Testis (tissue), 2 donors: ENCODE measurements at regions not wholly inside any gene's neighbourhood (a gene's known extent, or its start where the extent isn't known, plus 50 kb on each side); places are given as distances from the start of the nearest gene placed in this dataset.

Source experiments
- DNase-seq: peaks from one replicate; pipeline ENCODE4 v3.0.0-alpha.2; 2019
- H3K27ac ChIP-seq, 2 donors: fragments of 200-600 bp; sonication (generic); one replicate each; pipeline ENCODE4 v1.5.1; 2019
- H3K27me3 ChIP-seq: fragments of 200-600 bp; sonication (generic); one replicate; pipeline ENCODE4 v1.5.1; 2019
- H3K36me3 ChIP-seq: fragments of 200-600 bp; sonication (generic); one replicate; pipeline ENCODE4 v1.5.1; 2017; ENCODE audit warnings: low read depth; ENCODE audit errors: missing control alignments
- H3K4me1 ChIP-seq: fragments of 200-600 bp; sonication (generic); one replicate; pipeline ENCODE4 v1.5.1; 2019
- H3K4me3 ChIP-seq, 2 donors: fragments of 200-600 bp; sonication (generic); one replicate each; pipeline ENCODE4 v1.5.1; 2017 to 2019
- H3K9me3 ChIP-seq: fragments of 200-600 bp; sonication (generic); one replicate; pipeline ENCODE4 v1.5.1; 2017
- CTCF ChIP-seq, 3 experiments: fragments of 450-650 bp in 2 of 3; fragments of 200-600 bp in 1 of 3; sonication (generic) in 1 of 3; IDR thresholded peaks; one replicate each; pipeline ENCODE4 v1.5.1; 2016 to 2019; ENCODE audit warnings: antibody characterized with exemption in 3 of 3, mild to moderate bottlenecking in 2 of 3, moderate library complexity in 1 of 3
- POLR2A ChIP-seq: fragments of 450-650 bp; IDR thresholded peaks from one replicate; pipeline ENCODE4 v1.6.1; 2017; ENCODE audit warnings: antibody characterized with exemption, mild to moderate bottlenecking, moderate library complexity
- WGBS, 2 donors: methylation state at CpG; one replicate each; pipeline ENCODE4 v1.1.5; 2018; 5-methylcytosine and 5-hydroxymethylcytosine counted together
- intact Hi-C: fragments of 100-400 bp; cut with DNase I; formaldehyde crosslinking; loops from one replicate; pipeline ENCODE4 v1.15.1; 2023; ENCODE audit warnings: low total_unique reads

DNA sequence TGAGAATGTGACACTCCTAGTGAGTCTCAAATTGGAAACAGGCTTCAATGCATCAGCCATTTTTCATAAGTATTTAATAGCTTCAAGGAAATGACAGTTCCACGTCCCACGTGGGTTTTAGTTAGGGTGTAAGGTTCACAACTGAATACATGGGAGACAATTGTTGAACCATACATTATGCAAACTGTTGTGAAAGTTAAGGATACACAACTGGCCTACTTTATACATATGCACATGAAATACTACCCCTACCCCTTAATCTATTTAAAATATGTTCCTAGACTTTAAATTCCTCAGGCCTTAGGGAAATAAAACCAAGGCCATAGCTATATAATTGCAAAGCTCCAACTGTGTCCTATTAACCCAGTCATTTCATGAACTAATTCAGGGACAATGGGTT lies 436.1 kb downstream of the BTBD3 start:
- Histone ChIP-seq H3K9me3 (no peaks in the 10 kb centered on the region), H3K4me1 (no peaks in the 10 kb centered on the region), H3K4me3 (no peak overlapping the region), H3K27me3 (no peaks in the 10 kb centered on the region), H3K36me3 (no peaks in the 10 kb centered on the region), H3K27ac (no peak overlapping the region)
- intact Hi-C loops = no loop called here
- WGBS, 2 donors = 39 to 79% methylated on average over 2 of the region's 2 CpGs
- DNase-seq = no peak
- TF ChIP-seq CTCF (IDR thresholded peaks at IDR 0.05) (no peak), POLR2A (no peak)

GRCh38 chr20:12354725-12355124 lies 437.0 kb downstream of the BTBD3 start:
- 4 to 5% methylated on average over 1 of the region's 1 CpG for WGBS, 2 donors
- Histone ChIP-seq H3K4me3 (peak overlapping the region in 1 of 2 donors; percentile 1), H3K4me1 (no peaks in the 10 kb centered on the region), H3K9me3 (no peaks in the 10 kb centered on the region), H3K36me3 (no peaks in the 10 kb centered on the region), H3K27me3 (no peaks in the 10 kb centered on the region), H3K27ac (no peak overlapping the region)
- intact Hi-C loops = no loop called here
- peak; percentile 35 for DNase-seq
- TF ChIP-seq POLR2A = no peak
- TF ChIP-seq CTCF (IDR thresholded peaks at IDR 0.05) = no peak

DNA sequence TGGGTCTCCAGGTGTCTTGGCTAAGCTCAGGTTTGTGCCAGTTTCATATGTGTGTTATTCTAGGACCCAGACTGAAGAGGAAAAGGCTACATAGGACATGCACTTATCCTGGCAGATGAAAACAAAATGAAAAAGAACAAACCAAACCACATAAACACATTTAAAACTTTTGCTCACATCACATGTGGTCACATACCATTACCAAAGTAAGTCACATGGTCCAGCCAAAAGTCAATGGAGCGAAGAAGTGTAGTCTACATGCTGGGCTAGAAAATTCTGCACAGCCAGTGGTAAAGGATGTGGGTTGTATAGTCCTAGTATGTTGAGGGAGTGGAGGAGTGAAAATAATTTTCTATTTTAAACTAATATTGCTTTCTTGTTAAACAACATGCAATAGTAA lies 437.5 kb downstream of the BTBD3 start:
- no peaks in the 10 kb centered on the region for H3K4me1 ChIP-seq
- TF ChIP-seq POLR2A (no peak), CTCF (IDR thresholded peaks at IDR 0.05) (no peak)
- no peaks in the 10 kb centered on the region for H3K27me3 ChIP-seq
- 88 to 92% methylated on average over 1 of the region's 1 CpG for WGBS, 2 donors
- H3K9me3 ChIP-seq = no peaks in the 10 kb centered on the region
- intact Hi-C loops = no loop called here
- no peak overlapping the region for H3K4me3 ChIP-seq
- no peak overlapping the region for H3K27ac ChIP-seq
- H3K36me3 ChIP-seq = no peaks in the 10 kb centered on the region
- DNase-seq = no peak

- no peaks in the 10 kb centered on the region for H3K9me3 ChIP-seq
- H3K4me3 ChIP-seq = no peak overlapping the region
- intact Hi-C loops = no loop called here
- no peaks in the 10 kb centered on the region for H3K36me3 ChIP-seq
- no peaks in the 10 kb centered on the region for H3K4me1 ChIP-seq
- 89 to 90% methylated on average over 4 of the region's 4 CpGs for WGBS, 2 donors
- TF ChIP-seq POLR2A (no peak), CTCF (IDR thresholded peaks at IDR 0.05) (peak in 2 of 3 experiments; percentile 20 to 26)
- no peak overlapping the region for H3K27ac ChIP-seq
- DNase-seq = peak; percentile 30
- no peaks in the 10 kb centered on the region for H3K27me3 ChIP-seq
These were observed 440.4 kb downstream of the BTBD3 start for GRCh38 chr20:12358006-12358654.

GRCh38 chr20:12358655-12359009 lies 440.9 kb downstream of the BTBD3 start:
- intact Hi-C loops = no loop called here
- TF ChIP-seq POLR2A = no peak
- TF ChIP-seq CTCF (IDR thresholded peaks at IDR 0.05) = no peak
- no peak overlapping the region for H3K4me3 ChIP-seq
- H3K4me1 ChIP-seq = no peaks in the 10 kb centered on the region
- H3K27me3 ChIP-seq = no peaks in the 10 kb centered on the region
- DNase-seq = no peak
- WGBS, 2 donors = 87 to 91% methylated on average over 2 of the region's 2 CpGs
- H3K9me3 ChIP-seq = no peaks in the 10 kb centered on the region
- no peaks in the 10 kb centered on the region for H3K36me3 ChIP-seq
- H3K27ac ChIP-seq = no peak overlapping the region
